GM19239 (cell line): ENCODE measurements at regions not wholly inside any gene's neighbourhood (a gene's known extent, or its start where the extent isn't known, plus 50 kb on each side); places are given as distances from the start of the nearest gene placed in this dataset.
"Not testable (repeated sequence)": the region's sequence is repeated elsewhere in the genome, so short reads cannot be mapped to it uniquely, and the experiment has no call there.

Source experiments
- DNase-seq: peaks from one replicate; pipeline ENCODE4 v3.0.0; 2011; ENCODE audit warnings: low spot score; ENCODE audit not compliant: insufficient read length
- FAIRE-seq: peaks from 2 replicates; lab custom pipeline; 2011; peaks lifted over from hg19 to GRCh38; lab: Jason Lieb, UNC

DNA sequence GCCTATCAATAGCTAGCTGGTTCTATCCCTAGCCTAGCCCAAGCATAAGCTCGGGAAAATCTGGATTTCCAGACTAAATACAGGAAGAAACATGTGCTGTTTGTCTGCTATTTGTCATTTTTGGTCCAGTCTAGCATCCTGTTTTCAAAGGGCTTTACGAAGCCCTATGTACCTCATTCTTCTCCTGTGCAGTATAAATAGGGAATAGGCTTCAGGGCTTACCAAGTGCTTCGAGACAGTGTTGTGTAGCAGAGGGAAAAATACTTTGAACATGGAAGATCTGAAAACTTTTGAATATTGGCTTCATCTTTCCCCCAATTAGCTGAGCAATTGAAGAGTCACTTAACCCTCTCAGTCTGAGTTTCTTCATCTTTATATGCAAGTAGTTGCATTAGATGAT, 679.8 kb downstream of the TDRD15 start:
- DNase-seq (no peak), FAIRE-seq (no peak)

GRCh38 chr2:21804151-21804550, 680.4 kb downstream of the TDRD15 start:
- no peak for DNase-seq
- FAIRE-seq = no peak

- FAIRE-seq (no peak), DNase-seq (no peak)
These were observed 687.8 kb downstream of the TDRD15 start for GRCh38 chr2:21811541-21811940.

DNA sequence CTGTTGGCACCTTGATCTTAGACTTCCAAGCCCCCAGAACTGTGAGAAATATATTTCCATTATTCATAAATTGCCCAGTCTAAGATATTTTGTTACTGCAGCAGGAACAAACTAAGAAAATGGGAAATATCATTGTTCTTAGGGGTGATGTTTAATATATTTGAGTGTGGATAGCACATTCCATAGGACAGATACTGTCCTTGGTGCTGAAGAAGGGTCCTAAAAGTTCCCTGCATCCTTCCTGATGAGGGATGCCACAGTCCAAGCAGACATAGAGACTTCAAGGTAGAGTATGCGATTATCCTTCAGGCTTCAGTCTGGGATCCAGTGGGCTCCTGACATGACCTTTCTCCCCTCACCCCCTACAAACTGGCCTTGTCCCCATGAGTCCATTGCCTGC, 689.0 kb downstream of the TDRD15 start:
- DNase-seq (no peak), FAIRE-seq (no peak)

GRCh38 chr2:21814588-21815149, 690.9 kb downstream of the TDRD15 start:
- FAIRE-seq (no peak), DNase-seq (no peak)

DNA sequence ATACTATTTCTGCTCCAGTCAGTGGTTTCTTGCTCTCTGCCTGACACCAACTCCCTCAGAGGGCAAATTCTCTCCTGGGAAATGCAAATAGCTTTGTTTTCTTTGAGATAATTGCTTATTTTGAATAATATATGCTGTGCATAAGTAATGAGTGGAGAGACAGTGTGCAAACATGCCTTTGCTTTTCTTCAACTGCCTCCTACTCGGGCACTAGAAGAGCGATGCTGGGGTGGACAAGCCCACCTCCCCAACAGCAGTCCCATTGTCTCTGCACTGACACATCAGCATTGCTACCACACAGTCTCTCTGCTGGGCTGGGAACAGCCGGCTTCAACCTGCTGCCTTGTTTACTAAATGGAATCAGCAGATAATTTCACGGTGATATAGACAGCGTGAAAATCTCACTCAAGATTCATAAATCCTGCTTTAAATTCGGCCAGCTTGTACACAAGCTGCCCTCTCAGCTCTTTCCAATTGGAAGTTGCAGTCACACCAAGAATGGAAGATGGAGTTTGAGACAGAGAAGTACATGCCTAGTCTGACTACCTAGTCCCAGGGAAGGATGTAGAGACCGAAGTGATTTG, 694.5 kb downstream of the TDRD15 start:
- FAIRE-seq (no peak), DNase-seq (no peak)

DNA sequence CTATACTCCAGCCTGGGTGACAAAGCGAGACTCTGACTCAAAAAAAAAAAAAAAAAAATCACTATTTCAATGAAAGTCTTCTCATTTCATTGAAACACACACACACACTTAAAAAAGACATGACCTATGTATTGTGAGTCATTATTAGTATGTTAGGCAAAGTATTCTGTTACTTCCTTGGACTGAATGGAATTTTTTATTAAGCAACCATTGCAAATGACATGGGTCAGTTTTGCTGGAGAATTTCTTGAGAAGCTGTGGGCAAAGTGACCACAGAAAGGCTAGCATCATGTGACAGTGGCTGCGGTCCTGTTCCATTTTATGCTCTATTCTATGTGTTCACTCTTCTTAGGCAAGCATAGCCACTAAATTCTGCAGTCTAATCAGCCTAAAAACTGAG, 695.7 kb downstream of the TDRD15 start:
- no peak for DNase-seq

DNA sequence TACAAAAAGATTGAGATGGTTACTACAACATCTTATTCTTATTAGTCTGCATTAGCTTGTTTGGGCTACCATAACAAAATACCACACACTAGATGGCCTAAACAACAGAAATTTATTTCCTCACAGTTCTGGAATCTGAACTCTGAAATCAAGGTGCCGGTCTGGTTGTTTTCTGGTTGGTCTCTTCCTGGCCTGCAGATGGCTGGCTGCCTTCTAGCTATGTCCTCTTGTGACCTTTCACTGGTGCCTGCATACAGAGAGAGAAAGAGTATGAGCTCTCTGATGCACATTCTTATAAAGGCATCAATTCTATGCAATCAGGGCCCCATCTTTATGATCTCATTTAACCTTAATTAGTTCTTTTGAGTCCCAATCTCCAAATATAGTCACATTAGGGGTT, 696.5 kb downstream of the TDRD15 start:
- no peak for FAIRE-seq

More for the DNA sequence above, 695.7 kb downstream of the TDRD15 start:
- FAIRE-seq = no peak

DNA sequence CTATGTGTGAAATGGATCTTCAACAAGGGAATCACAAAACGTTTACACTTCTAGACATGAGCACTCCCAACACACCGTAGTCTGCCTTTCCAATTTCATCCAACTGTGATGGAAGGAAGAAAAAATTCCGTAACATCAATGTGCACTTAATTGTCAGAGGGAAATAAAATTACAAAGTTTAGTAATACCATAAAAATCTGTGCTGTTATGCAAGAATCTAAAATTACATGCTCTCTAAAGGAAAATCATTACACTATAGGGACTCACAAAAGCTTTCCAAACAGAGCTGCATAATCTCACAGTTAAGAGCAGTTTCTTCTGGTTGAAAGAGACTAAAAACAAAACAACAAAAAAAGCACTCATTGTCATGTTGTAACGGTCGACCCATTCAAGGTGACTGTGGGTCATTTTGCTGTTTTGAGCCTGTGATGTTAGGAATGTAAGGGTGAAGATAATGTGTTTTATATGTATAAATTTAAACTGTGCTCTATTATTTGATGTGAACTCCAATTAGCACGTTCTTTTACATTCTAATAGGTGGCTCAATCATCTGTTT, 698.0 kb downstream of the TDRD15 start:
- no peak for FAIRE-seq
- DNase-seq = no peak

More for the DNA sequence above, 696.5 kb downstream of the TDRD15 start:
- no peak for DNase-seq

DNA sequence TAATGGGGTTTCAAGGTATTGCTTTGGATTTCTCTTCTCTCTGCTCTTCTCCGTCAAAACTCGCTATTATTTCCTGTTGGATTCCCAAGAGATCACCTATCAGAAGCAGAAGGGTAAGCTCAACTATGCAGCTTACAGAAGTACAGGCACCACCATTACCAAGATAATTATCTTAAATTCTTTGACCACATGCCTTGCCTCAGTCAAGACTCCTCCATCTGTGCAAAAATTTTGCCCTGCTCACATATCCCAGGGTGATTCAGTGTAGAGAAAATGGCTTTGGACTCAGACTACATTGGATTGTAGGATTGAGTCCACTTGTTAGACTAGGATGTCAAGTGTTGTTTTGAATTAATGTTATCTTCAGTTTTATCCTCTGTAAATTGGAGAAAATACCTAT, 698.7 kb downstream of the TDRD15 start:
- DNase-seq (no peak), FAIRE-seq (no peak)

- FAIRE-seq (no peak), DNase-seq (no peak)
These were observed 710.0 kb downstream of the TDRD15 start for GRCh38 chr2:21833767-21834166.

GRCh38 chr2:21836261-21836660, 712.5 kb downstream of the TDRD15 start:
- FAIRE-seq (no peak), DNase-seq (no peak)

DNA sequence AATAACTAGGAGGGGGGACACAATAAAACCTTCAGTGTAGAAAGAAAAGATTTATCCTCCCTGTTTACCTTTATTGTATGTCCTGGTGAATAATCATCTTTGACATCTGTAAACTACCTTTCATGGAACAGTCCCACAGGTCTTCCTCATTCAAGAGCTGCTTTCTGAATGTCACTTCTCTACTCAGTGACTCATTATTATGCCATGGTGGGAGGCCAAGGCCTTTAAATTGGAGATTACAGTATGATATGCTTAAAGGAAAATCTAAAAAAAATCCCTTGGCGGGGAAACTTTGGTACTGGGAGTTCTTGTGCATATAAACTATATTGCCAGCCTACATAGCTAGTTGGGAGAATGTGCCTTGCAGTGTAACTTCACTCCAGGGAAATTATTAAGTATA, 713.0 kb downstream of the TDRD15 start:
- no peak for DNase-seq
- FAIRE-seq = no peak

GRCh38 chr2:21837168-21837960, 713.6 kb downstream of the TDRD15 start:
- no peak for FAIRE-seq
- DNase-seq = no peak

DNA sequence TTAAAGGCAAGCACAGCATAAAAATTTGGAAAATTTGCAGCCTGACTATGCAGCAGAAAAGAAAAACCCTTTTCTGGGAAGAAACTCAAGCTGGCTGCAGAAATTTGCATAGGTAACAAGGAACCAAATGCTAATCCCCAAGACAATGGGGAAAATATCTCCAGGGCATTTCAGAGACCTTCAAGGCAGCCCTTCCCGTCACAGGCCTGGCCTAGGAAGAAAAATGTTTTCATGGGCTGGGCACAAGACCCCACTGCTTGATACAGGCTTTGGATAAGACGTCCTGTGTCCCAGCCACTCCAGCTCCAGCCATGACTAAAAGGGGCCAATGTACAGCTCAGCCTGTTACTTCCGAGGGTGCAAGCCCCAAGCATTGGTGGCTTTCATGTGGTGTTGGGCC, 717.6 kb downstream of the TDRD15 start:
- DNase-seq (no peak), FAIRE-seq (no peak)

DNA sequence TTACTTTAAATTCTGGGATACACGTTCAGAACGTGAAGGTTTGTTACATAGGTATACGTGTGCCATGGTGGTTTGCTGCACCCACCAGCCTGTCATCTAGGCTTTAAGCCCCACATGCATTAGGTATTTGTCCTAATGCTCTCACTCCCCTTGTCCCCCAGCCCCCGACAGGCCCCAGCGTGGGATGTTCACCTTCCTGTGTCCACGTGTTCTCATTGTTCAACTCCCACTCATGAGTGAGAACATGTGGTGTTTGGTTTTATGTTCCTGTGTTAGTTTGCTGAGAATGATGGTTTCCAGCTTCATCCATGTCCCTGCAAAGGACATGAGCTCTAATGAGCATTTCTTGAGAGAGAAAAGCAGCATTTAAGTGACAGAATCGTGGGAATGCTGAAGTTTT, 726.6 kb downstream of the TDRD15 start:
- not testable (repeated sequence) for FAIRE-seq, DNase-seq

DNA sequence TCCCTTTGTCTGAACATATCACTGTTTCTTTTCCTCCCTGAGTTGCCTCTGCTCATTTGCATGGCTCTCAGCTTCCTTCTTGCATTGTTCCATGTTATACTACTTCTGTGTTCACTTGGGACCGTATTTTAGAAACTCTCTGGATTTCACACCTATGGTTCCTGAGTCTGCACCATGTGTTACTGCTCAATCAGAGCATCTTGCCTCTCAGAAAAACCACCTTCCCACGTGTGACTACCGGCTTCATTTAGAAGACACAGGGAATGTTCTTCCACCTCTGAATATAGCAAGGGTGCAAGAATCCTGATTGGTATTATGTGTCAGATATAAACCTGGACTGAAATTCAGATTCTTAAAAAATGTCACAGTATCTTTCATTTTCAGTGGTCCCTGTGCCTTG, 731.2 kb downstream of the TDRD15 start:
- DNase-seq (no peak), FAIRE-seq (no peak)

- FAIRE-seq (no peak), DNase-seq (no peak)
These were observed 732.9 kb downstream of the TDRD15 start for GRCh38 chr2:21856708-21857107.

DNA sequence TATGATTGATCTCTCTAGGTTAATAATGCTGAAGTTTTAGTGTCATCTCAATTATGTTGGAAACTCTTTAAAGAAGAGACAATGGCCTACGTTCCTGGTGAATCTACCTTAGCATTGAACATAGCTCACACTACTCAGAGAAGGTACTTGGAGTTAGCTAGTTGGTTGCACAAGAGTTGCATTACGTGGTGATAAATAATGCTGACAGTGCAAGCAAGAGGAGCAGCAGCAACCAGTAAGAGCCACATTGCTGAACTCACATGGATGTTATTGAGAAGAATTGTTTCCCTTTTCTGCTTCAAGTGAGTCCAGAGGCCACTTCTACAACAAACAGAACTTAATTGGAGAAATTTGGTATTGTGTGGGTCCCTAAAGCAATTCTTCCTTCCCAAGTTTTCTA, 737.1 kb downstream of the TDRD15 start:
- FAIRE-seq = no peak
- no peak for DNase-seq

DNA sequence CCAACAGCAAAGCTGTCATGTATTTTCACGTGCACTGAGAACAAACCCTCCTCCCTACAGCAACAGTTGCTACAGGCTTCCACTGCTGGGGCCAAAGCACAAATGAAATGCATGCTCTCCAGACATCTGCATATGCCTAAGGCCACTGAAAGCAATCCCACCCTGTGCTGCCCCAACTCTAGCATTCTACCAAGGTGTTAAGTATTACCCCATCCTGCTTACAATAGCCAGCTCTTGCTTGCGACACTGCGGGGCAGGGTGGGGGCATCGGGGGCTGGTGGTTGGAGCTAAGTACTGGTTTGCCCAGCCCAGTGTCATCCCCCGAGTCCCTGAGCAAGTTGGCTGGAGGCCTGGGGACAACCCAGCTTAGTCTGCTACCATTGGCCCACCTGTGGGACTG, 742.5 kb downstream of the TDRD15 start:
- no peak for FAIRE-seq
- DNase-seq = no peak

DNA sequence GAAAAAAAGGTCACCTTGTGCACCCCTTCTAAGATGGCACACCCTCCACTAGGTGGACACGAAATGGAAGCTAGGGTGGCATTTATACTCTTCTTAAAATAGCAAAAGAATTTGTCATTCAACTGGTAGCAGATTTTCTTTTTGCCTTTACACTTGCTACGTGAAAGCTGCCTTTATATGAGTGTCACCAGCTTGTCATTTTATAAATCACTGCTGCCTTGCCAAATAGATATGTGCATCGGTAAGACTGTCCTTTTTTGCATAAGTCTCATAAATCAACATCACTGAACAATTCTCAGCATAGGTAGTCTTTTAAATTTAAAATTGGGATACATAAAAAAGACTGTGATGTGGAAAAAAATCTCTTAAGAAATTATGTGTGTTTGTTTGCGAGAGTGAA, 764.1 kb downstream of the TDRD15 start:
- DNase-seq = no peak
- FAIRE-seq = no peak
